ENCODE measurements at regions not wholly inside any gene's neighbourhood (a gene's known extent, or its start where the extent isn't known, plus 50 kb on each side); places are given as distances from the start of the nearest gene placed in this dataset.

DNA sequence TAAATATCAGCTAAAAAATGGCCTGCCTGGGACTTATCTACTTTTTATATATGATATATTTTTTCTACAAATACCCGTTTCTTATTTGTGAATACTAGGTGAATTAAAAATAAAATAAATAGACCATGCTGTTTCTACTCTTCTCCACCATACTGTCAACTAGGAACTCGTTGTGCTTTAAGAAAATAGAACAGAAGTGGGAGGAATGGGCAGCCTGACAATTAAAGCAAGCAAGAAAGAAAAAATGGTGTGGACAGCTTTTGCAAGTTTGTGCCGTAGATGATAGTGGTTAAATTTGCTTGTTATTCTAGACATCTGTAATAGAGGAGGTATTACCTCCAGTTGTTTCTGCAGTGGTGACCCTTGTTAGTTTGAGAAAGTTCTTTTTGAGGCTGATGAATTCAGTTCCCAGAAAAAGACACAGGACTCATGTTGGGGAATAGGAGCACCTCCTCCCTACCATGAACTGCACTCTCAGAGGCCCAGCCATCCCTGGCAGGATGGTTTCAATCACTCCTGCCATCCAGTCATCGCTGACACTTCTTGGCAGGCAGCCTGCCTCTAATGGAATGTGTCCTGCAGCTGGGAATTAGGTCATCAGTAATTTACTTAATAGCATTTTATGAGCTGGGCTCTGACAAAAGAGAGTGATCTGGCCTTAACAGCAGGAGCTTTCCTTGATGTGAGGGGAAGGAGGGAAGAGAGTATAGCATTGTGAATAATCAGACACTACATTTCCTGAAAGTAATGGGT is 105.0 kb upstream of the GAP43 start (continued):
- no peak for TF ChIP-seq IKZF1 (conservative IDR thresholded peaks at IDR 0.05)
- TF ChIP-seq ATF7 (IDR thresholded peaks at IDR 0.05; ENCODE audit: low read depth): no peak
- TF ChIP-seq, protein P1, sequence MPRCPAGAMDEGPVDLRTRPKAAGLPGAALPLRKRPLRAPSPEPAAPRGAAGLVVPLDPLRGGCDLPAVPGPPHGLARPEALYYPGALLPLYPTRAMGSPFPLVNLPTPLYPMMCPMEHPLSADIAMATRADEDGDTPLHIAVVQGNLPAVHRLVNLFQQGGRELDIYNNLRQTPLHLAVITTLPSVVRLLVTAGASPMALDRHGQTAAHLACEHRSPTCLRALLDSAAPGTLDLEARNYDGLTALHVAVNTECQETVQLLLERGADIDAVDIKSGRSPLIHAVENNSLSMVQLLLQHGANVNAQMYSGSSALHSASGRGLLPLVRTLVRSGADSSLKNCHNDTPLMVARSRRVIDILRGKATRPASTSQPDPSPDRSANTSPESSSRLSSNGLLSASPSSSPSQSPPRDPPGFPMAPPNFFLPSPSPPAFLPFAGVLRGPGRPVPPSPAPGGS (IDR thresholded peaks at IDR 0.05; ENCODE audit: borderline replicate concordance, insufficient read depth, low read depth, low read length, poor library complexity, severe bottlenecking): no peak
- TF ChIP-seq, protein P2, sequence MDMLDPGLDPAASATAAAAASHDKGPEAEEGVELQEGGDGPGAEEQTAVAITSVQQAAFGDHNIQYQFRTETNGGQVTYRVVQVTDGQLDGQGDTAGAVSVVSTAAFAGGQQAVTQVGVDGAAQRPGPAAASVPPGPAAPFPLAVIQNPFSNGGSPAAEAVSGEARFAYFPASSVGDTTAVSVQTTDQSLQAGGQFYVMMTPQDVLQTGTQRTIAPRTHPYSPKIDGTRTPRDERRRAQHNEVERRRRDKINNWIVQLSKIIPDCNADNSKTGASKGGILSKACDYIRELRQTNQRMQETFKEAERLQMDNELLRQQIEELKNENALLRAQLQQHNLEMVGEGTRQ (IDR thresholded peaks at IDR 0.05; ENCODE audit: borderline replicate concordance, low read depth, low read length): no peak
- no peak for TF ChIP-seq KLF5 (IDR thresholded peaks at IDR 0.05; ENCODE audit: partially characterized antibody)
- TF ChIP-seq, protein P3, sequence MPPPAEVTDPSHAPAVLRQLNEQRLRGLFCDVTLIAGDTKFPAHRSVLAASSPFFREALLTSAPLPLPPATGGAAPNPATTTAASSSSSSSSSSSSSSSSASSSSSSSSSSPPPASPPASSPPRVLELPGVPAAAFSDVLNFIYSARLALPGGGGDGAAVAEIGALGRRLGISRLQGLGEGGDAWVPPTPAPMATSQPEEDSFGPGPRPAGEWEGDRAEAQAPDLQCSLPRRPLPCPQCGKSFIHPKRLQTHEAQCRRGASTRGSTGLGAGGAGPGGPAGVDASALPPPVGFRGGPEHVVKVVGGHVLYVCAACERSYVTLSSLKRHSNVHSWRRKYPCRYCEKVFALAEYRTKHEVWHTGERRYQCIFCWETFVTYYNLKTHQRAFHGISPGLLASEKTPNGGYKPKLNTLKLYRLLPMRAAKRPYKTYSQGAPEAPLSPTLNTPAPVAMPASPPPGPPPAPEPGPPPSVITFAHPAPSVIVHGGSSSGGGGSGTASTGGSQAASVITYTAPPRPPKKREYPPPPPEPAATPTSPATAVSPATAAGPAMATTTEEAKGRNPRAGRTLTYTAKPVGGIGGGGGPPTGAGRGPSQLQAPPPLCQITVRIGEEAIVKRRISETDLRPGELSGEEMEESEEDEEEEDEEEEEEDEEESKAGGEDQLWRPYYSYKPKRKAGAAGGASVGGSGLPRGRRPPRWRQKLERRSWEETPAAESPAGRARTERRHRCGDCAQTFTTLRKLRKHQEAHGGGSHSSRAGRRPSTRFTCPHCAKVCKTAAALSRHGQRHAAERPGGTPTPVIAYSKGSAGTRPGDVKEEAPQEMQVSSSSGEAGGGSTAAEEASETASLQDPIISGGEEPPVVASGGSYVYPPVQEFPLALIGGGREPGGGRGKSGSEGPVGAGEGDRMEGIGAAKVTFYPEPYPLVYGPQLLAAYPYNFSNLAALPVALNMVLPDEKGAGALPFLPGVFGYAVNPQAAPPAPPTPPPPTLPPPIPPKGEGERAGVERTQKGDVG (CRISPR knock-in tag; IDR thresholded peaks at IDR 0.05): no peak
- TF ChIP-seq POLR2AphosphoS5 (IDR thresholded peaks at IDR 0.05; ENCODE audit: low read length): no peak
